HL-60 (cell line): ENCODE measurements at regions not wholly inside any gene's neighbourhood (a gene's known extent, or its start where the extent isn't known, plus 50 kb on each side); places are given as distances from the start of the nearest gene placed in this dataset.

Experiments used
- POLR2AphosphoS5 ChIP-seq: IDR thresholded peaks from 2 replicates; pipeline ENCODE4 v1.6.1; 2012; ENCODE audit warnings: low read depth
- TF ChIP-seq, protein P1 (sequence below): IDR thresholded peaks from one replicate; pipeline ENCODE4 v1.5.1; 2011; ENCODE audit warnings: low read length, control low read depth, inconsistent platforms; ENCODE audit not compliant: insufficient read depth
- TF ChIP-seq, protein P2 (sequence below): IDR thresholded peaks from 2 replicates; pipeline ENCODE4 v1.6.1; 2012; ENCODE audit warnings: low read depth; ENCODE audit not compliant: insufficient replicate concordance

DNA sequence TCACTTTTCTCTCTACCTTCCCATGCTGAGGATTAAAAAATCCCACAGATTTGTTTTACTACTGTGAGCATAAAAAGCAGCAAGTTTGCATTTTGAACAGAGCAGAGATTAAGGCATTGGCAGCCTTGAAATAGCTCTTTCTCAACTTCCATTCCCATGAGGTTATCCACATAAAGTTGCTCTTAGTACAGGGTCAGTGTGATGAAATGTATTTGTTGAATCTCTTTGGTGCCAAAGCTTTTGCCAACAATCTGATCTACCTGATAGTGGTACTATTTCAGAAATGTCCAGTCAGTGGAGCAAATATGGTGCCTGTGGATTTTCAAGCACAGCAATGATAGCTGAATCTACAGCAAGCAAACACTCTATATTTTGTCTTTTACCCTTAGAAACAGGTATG lies 254.8 kb downstream of the INHBA start:
- TF ChIP-seq, protein P1, sequence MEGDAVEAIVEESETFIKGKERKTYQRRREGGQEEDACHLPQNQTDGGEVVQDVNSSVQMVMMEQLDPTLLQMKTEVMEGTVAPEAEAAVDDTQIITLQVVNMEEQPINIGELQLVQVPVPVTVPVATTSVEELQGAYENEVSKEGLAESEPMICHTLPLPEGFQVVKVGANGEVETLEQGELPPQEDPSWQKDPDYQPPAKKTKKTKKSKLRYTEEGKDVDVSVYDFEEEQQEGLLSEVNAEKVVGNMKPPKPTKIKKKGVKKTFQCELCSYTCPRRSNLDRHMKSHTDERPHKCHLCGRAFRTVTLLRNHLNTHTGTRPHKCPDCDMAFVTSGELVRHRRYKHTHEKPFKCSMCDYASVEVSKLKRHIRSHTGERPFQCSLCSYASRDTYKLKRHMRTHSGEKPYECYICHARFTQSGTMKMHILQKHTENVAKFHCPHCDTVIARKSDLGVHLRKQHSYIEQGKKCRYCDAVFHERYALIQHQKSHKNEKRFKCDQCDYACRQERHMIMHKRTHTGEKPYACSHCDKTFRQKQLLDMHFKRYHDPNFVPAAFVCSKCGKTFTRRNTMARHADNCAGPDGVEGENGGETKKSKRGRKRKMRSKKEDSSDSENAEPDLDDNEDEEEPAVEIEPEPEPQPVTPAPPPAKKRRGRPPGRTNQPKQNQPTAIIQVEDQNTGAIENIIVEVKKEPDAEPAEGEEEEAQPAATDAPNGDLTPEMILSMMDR: no peak
- no peak for TF ChIP-seq POLR2AphosphoS5
- TF ChIP-seq, protein P2, sequence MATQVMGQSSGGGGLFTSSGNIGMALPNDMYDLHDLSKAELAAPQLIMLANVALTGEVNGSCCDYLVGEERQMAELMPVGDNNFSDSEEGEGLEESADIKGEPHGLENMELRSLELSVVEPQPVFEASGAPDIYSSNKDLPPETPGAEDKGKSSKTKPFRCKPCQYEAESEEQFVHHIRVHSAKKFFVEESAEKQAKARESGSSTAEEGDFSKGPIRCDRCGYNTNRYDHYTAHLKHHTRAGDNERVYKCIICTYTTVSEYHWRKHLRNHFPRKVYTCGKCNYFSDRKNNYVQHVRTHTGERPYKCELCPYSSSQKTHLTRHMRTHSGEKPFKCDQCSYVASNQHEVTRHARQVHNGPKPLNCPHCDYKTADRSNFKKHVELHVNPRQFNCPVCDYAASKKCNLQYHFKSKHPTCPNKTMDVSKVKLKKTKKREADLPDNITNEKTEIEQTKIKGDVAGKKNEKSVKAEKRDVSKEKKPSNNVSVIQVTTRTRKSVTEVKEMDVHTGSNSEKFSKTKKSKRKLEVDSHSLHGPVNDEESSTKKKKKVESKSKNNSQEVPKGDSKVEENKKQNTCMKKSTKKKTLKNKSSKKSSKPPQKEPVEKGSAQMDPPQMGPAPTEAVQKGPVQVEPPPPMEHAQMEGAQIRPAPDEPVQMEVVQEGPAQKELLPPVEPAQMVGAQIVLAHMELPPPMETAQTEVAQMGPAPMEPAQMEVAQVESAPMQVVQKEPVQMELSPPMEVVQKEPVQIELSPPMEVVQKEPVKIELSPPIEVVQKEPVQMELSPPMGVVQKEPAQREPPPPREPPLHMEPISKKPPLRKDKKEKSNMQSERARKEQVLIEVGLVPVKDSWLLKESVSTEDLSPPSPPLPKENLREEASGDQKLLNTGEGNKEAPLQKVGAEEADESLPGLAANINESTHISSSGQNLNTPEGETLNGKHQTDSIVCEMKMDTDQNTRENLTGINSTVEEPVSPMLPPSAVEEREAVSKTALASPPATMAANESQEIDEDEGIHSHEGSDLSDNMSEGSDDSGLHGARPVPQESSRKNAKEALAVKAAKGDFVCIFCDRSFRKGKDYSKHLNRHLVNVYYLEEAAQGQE: no peak
